ENCODE measurements at regions not wholly inside any gene's neighbourhood (a gene's known extent, or its start where the extent isn't known, plus 50 kb on each side); places are given as distances from the start of the nearest gene placed in this dataset.

GRCh38 chr12:90368081-90368480 lies 586.9 kb downstream of the CCER1 start:
- no peaks in the 10 kb centered on the region for H3K27me3 ChIP-seq (ENCODE audit: control insufficient read depth, insufficient read depth, low read length)
- no peaks in the 10 kb centered on the region for H3K36me3 ChIP-seq (replicated peaks; ENCODE audit: control insufficient read depth, insufficient read depth, low read length)
- DNase-seq: no peak
- H3K4me3 ChIP-seq (ENCODE audit: insufficient read depth, low read depth, low read length): no peak overlapping the region

- DNase-seq: no peak
- Histone ChIP-seq H3K27me3 (ENCODE audit: control insufficient read depth, insufficient read depth, low read length) (no peaks in the 10 kb centered on the region), H3K4me3 (ENCODE audit: insufficient read depth, low read depth, low read length) (no peak overlapping the region), H3K36me3 (replicated peaks; ENCODE audit: control insufficient read depth, insufficient read depth, low read length) (no peaks in the 10 kb centered on the region)
These were observed 588.7 kb downstream of the CCER1 start for GRCh38 chr12:90366286-90366685.

DNA sequence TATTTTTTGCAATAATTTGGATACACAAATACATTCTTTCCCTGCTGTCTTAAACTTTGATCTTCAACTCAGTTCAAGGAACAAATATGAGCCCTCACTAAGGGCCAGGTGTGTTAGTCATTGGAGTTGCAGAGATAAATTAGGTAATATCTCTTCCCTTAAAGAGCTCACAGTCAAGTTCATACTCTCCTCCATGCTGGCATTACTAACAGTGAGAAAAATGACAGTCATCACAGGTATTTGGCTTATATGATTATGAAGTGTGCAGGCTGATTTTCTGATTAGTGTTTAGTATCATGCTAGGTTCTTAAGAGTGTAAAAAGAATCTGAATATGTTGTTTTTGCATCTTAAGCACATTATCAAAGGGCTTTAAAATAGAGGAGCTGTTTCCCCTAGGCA lies 594.7 kb downstream of the CCER1 start:
- no peak overlapping the region for H3K4me3 ChIP-seq (ENCODE audit: insufficient read depth, low read depth, low read length)
- no peaks in the 10 kb centered on the region for H3K36me3 ChIP-seq (replicated peaks; ENCODE audit: control insufficient read depth, insufficient read depth, low read length)
- no peak for DNase-seq

DNA sequence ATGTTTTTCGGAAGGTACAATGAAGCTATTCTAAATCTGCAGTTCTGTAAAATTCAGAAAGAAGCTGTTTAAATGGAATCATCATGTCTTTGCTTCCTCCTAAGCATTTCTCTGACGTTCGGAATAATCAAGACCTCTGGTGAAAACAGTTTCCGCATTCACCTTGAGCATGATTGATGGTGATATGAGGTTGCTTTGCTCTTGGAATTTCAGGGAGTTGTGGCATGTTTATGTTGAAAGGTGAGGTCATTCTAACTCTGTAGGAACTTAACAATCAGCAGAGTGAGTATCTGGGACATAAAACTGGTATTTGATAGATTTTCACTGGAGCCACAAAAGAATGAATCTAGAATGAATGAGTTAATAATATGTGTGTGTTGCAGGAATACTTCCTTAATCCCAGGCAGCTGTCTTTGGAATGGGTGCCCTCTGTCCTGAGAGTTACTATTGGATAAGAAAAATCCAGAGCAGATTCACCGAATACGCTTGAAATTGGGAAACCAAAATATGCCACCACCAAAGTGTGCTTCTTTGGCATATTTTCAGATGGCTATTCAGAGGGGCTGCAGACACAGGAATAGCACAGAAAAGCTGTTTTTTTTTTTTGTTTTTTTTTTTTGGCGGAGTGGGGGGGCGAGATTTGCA lies 599.1 kb downstream of the CCER1 start:
- no peak for DNase-seq
- Histone ChIP-seq H3K4me3 (ENCODE audit: insufficient read depth, low read depth, low read length) (no peak overlapping the region), H3K36me3 (replicated peaks; ENCODE audit: control insufficient read depth, insufficient read depth, low read length) (no peaks in the 10 kb centered on the region), H3K27me3 (ENCODE audit: control insufficient read depth, insufficient read depth, low read length) (no peaks in the 10 kb centered on the region)

More for the DNA sequence above, 594.7 kb downstream of the CCER1 start:
- H3K27me3 ChIP-seq (ENCODE audit: control insufficient read depth, insufficient read depth, low read length): no peaks in the 10 kb centered on the region

- Histone ChIP-seq H3K4me3 (ENCODE audit: insufficient read depth, low read depth, low read length) (no peak overlapping the region), H3K36me3 (replicated peaks; ENCODE audit: control insufficient read depth, insufficient read depth, low read length) (no peaks in the 10 kb centered on the region), H3K27me3 (ENCODE audit: control insufficient read depth, insufficient read depth, low read length) (no peaks in the 10 kb centered on the region)
- no peak for DNase-seq
These were observed 611.0 kb downstream of the CCER1 start for GRCh38 chr12:90343966-90344365.

DNA sequence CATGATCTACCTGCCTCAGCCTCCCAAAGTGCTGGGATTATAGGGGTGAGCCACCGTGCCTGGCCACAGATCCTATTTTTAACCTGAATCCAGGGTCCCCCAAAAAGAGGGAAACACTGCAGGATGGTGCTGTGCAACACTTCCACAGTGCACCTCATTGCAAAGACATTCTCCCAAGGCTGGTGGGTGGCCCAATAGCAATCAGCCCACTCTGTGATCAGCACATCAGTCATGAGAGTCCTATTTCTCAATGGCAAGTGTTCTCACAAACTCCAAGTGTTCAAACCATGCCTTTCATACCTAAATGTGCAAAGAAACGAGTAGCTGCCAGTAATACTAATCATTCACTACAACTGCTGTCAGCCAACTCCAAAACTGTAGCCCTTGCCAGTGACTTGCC lies 612.9 kb downstream of the CCER1 start:
- no peaks in the 10 kb centered on the region for H3K36me3 ChIP-seq (replicated peaks; ENCODE audit: control insufficient read depth, insufficient read depth, low read length)
- H3K27me3 ChIP-seq (ENCODE audit: control insufficient read depth, insufficient read depth, low read length): peaks cover 9% of the 10 kb centered on the region; the same call in 1 of the 2 replicates
- no peak for DNase-seq
- H3K4me3 ChIP-seq (ENCODE audit: insufficient read depth, low read depth, low read length): no peak overlapping the region

- Histone ChIP-seq H3K4me3 (ENCODE audit: insufficient read depth, low read depth, low read length) (no peak overlapping the region), H3K27me3 (ENCODE audit: control insufficient read depth, insufficient read depth, low read length) (peaks cover 18% of the 10 kb centered on the region), H3K36me3 (replicated peaks; ENCODE audit: control insufficient read depth, insufficient read depth, low read length) (no peaks in the 10 kb centered on the region)
- no peak for DNase-seq
These were observed 615.1 kb downstream of the CCER1 start for GRCh38 chr12:90339837-90340236.

DNA sequence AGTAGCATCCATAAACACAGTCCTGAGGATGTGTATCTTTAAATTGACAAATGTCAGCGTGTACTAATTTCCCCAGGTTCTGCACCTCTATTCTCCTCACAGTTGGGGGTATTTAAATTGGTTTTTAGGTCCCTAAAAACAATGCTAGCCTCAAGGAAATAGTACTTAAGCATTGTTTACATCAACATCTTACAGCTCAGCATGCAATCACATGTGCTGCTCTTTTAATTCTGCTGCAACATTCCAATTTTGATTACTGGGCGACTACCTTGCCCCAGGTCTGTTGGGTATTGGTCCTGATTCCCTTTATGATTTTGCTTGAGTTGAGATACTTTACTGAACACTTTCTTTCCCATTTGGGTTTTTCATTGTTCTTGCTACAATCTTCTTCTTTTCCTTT lies 616.6 kb downstream of the CCER1 start:
- Histone ChIP-seq H3K4me3 (ENCODE audit: insufficient read depth, low read depth, low read length) (no peak overlapping the region), H3K36me3 (replicated peaks; ENCODE audit: control insufficient read depth, insufficient read depth, low read length) (no peaks in the 10 kb centered on the region), H3K27me3 (ENCODE audit: control insufficient read depth, insufficient read depth, low read length) (peaks cover 18% of the 10 kb centered on the region)
- DNase-seq: no peak

- Histone ChIP-seq H3K4me3 (ENCODE audit: insufficient read depth, low read depth, low read length) (no peak overlapping the region), H3K27me3 (ENCODE audit: control insufficient read depth, insufficient read depth, low read length) (peaks cover 18% of the 10 kb centered on the region), H3K36me3 (replicated peaks; ENCODE audit: control insufficient read depth, insufficient read depth, low read length) (no peaks in the 10 kb centered on the region)
- DNase-seq: no peak
These were observed 618.0 kb downstream of the CCER1 start for GRCh38 chr12:90337018-90337417.

GRCh38 chr12:90335566-90335965 lies 619.4 kb downstream of the CCER1 start:
- DNase-seq: no peak
- Histone ChIP-seq H3K27me3 (ENCODE audit: control insufficient read depth, insufficient read depth, low read length) (peaks cover 18% of the 10 kb centered on the region), H3K4me3 (ENCODE audit: insufficient read depth, low read depth, low read length) (no peak overlapping the region), H3K36me3 (replicated peaks; ENCODE audit: control insufficient read depth, insufficient read depth, low read length) (no peaks in the 10 kb centered on the region)

GRCh38 chr12:90333939-90334338 lies 621.0 kb downstream of the CCER1 start:
- peaks cover 18% of the 10 kb centered on the region for H3K27me3 ChIP-seq (ENCODE audit: control insufficient read depth, insufficient read depth, low read length)
- H3K4me3 ChIP-seq (ENCODE audit: insufficient read depth, low read depth, low read length): no peak overlapping the region
- DNase-seq: no peak
- H3K36me3 ChIP-seq (replicated peaks; ENCODE audit: control insufficient read depth, insufficient read depth, low read length): no peaks in the 10 kb centered on the region

DNA sequence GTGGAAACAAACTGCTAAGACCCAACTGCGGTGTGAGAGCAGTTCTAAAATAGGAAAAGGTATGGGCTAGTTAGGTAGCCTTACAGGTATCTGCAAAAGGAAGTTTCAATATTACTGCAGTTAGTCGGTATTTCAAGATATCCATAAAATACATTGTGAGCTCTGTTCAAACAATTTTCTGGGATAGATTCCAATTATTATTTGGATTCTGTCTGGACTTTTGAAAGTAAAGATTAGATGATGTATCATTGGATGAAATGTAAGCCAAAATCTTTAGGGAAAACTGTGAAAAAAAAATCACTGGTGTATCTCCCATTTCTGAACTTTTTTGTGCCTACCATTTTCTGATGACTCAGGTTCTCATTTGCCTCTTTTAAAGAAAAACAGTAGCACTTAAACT lies 621.6 kb downstream of the CCER1 start:
- H3K36me3 ChIP-seq (replicated peaks; ENCODE audit: control insufficient read depth, insufficient read depth, low read length): no peaks in the 10 kb centered on the region
- H3K4me3 ChIP-seq (ENCODE audit: insufficient read depth, low read depth, low read length): no peak overlapping the region
- peaks cover 18% of the 10 kb centered on the region for H3K27me3 ChIP-seq (ENCODE audit: control insufficient read depth, insufficient read depth, low read length)
- DNase-seq: no peak

DNA sequence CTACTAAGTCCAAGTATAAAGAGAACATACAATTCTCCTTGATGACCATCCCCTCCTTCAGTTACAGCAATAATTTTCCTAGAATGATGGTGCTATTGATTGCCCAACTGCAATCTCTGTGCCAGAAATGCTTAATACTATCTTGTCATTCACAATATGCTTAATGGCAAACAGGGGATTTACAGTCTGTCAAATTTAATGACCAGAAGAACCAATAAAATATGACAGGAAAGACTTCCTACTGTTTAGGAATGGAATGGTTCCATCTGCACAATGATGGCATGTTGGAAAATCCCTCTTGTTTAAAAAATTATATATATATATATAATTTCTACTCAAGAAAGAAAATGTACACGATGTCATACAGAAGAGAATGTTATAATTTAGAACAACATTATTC lies 623.2 kb downstream of the CCER1 start:
- no peaks in the 10 kb centered on the region for H3K36me3 ChIP-seq (replicated peaks; ENCODE audit: control insufficient read depth, insufficient read depth, low read length)
- H3K27me3 ChIP-seq (ENCODE audit: control insufficient read depth, insufficient read depth, low read length): peaks cover 6% of the 10 kb centered on the region
- H3K4me3 ChIP-seq (ENCODE audit: insufficient read depth, low read depth, low read length): no peak overlapping the region
- no peak for DNase-seq

- Histone ChIP-seq H3K36me3 (replicated peaks; ENCODE audit: control insufficient read depth, insufficient read depth, low read length) (no peaks in the 10 kb centered on the region), H3K4me3 (ENCODE audit: insufficient read depth, low read depth, low read length) (no peak overlapping the region), H3K27me3 (ENCODE audit: control insufficient read depth, insufficient read depth, low read length) (peaks cover 2% of the 10 kb centered on the region)
- DNase-seq: no peak
These were observed 622.6 kb upstream of the ATP2B1 start for GRCh38 chr12:90331262-90331661.

DNA sequence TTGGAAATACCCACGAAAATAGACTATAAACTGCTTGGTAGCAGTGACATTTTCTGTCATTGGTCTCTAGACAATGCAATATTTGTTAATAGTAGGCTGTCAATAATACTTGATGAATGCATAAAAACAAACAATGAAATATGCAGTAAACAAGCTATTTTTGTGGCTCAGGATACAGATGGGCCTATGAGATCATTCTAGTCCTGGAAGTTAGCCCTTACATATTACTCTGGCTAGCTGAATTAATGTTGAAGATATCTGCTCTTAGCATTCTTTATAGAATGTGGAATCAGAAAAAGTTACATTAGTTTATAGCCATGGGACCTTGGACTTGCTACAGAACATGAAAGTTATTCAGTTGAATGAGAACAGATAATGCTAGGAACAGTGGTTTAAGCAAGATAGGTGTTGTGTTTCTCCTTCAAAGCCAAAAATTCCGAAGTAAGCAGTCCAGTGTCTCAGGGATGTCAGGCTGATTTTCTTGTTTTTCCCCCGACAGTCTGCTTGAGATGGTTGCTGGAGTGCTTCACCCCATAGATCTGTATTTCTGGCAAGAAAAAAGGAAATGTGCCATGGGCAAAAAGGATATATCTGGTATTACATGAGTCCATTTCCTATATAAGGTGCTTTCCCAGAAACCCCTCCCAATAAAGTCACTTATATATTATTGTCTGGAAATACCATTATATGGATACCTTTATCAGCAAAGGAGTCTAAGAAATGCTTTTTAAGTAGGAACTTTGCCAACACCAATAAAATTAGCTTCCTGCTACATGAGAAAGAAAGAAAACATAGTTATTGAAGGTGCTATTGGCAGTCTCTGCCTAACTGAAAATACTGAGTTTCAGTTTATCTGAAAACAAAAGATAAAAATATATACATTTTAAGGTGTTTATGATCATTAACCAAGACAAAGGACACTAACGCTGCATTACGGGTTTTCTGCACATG lies 619.4 kb upstream of the ATP2B1 start:
- DNase-seq: no peak
- no peak overlapping the region for H3K4me3 ChIP-seq (ENCODE audit: insufficient read depth, low read depth, low read length)

More for the DNA sequence above, 619.4 kb upstream of the ATP2B1 start:
- no peaks in the 10 kb centered on the region for H3K36me3 ChIP-seq (replicated peaks; ENCODE audit: control insufficient read depth, insufficient read depth, low read length)
- no peaks in the 10 kb centered on the region for H3K27me3 ChIP-seq (ENCODE audit: control insufficient read depth, insufficient read depth, low read length)
